ENCODE measurements at regions not wholly inside any gene's neighbourhood (a gene's known extent, or its start where the extent isn't known, plus 50 kb on each side); places are given as distances from the start of the nearest gene placed in this dataset.

DNA sequence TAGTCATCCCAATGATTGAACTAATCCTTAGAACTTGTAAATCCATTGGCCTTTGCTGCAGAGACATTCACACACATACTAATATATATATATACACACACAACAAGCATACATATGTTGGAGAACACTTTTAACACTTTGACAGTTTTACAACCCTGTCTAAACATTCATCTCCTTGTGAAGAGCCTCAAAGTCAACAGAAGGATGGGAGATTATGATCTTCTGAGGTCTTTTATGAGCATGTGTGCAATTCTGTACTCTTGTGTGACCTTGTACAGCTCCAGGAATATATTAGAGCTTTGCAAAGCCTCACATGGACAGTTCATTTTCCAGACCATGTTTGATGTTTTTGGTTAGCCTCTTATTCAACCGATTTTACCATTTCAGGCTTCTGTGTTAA is 589.0 kb downstream of the NXPH1 start:
- Histone ChIP-seq H3K27me3 (ENCODE audit: insufficient read depth, low read depth) (no peaks in the 10 kb centered on the region), H3F3A (ENCODE audit: insufficient read depth, low read depth) (no peaks in the 10 kb centered on the region), H3K27ac (no peak overlapping the region), H3K4me3 (no peak overlapping the region), H3K9me2 (ENCODE audit: insufficient read depth) (no peaks in the 10 kb centered on the region), H3K4me2 (no peak overlapping the region), H2AFZ (no peak overlapping the region), H4K20me1 (ENCODE audit: insufficient read depth) (no peaks in the 10 kb centered on the region), H3K9me3 (ENCODE audit: insufficient read depth, low read depth) (no peaks in the 10 kb centered on the region), H3K4me1 (replicated peaks; ENCODE audit: insufficient read depth) (no peaks in the 10 kb centered on the region), H3K79me2 (ENCODE audit: low read depth) (no peaks in the 10 kb centered on the region), H3K36me3 (ENCODE audit: low read depth) (no peaks in the 10 kb centered on the region)
- POLR2A ChIA-PET (ENCODE audit: unreplicated experiment) = no interaction called here
- CTCF ChIA-PET = no interaction called here
- intact Hi-C loops (cut with micrococcal nuclease; ENCODE audit: unreplicated experiment) = no loop called here
- no TSS peak for BruUV-seq (replicated peaks)
- no peak for TF ChIP-seq CTCF (conservative IDR thresholded peaks at IDR 0.05)
- TF ChIP-seq EZH2 (IDR thresholded peaks at IDR 0.05; ENCODE audit: low read depth) = no peak
- DNase-seq = no peak

- H3F3A ChIP-seq (ENCODE audit: insufficient read depth, low read depth) = no peaks in the 10 kb centered on the region
- no peaks in the 10 kb centered on the region for H3K9me2 ChIP-seq (ENCODE audit: insufficient read depth)
- no peaks in the 10 kb centered on the region for H3K36me3 ChIP-seq (ENCODE audit: low read depth)
- TF ChIP-seq EZH2 (IDR thresholded peaks at IDR 0.05; ENCODE audit: low read depth) (no peak), CTCF (conservative IDR thresholded peaks at IDR 0.05) (no peak)
- no peaks in the 10 kb centered on the region for H3K9me3 ChIP-seq (ENCODE audit: insufficient read depth, low read depth)
- H3K4me2 ChIP-seq = no peak overlapping the region
- no peaks in the 10 kb centered on the region for H4K20me1 ChIP-seq (ENCODE audit: insufficient read depth)
- ChIA-PET CTCF (no interaction called here), POLR2A (ENCODE audit: unreplicated experiment) (no interaction called here)
- intact Hi-C loops (cut with micrococcal nuclease; ENCODE audit: unreplicated experiment) = no loop called here
- DNase-seq = no peak
- H3K79me2 ChIP-seq (ENCODE audit: low read depth) = no peaks in the 10 kb centered on the region
- no TSS peak for BruUV-seq (replicated peaks)
- H2AFZ ChIP-seq = no peak overlapping the region
- H3K4me1 ChIP-seq (replicated peaks; ENCODE audit: insufficient read depth) = no peaks in the 10 kb centered on the region
- H3K27ac ChIP-seq = no peak overlapping the region
- no peak overlapping the region for H3K4me3 ChIP-seq
- H3K27me3 ChIP-seq (ENCODE audit: insufficient read depth, low read depth) = peaks cover 8% of the 10 kb centered on the region; the same call in 1 of the 2 replicates
These were observed 590.4 kb downstream of the NXPH1 start for GRCh38 chr7:9023675-9024294.

DNA sequence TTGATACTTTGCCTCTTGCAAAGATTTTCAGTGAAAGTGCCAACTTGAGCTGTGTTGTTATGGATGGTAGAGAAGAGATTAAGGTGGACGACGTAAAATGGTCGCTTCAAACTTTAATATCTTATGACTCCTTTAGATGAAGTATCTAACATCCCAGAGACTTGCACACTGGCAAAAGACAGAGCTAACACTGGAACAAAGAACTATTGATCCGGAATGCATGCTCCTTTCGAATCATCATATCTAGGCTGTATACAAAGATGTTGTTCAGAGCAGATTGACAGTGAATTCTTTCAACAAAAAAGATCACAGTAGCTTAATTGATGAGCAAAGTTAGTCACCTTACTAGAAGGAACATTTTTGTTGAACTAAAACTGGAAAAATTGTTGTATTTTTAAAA is 592.7 kb downstream of the NXPH1 start:
- no peak overlapping the region for H3K4me2 ChIP-seq
- H3K4me3 ChIP-seq = no peak overlapping the region
- no peaks in the 10 kb centered on the region for H3K79me2 ChIP-seq (ENCODE audit: low read depth)
- H3K27me3 ChIP-seq (ENCODE audit: insufficient read depth, low read depth) = peaks cover 8% of the 10 kb centered on the region; the same call in 1 of the 2 replicates
- no TSS peak for BruUV-seq (replicated peaks)
- H3K9me2 ChIP-seq (ENCODE audit: insufficient read depth) = no peaks in the 10 kb centered on the region
- H2AFZ ChIP-seq = no peak overlapping the region
- H3K4me1 ChIP-seq (replicated peaks; ENCODE audit: insufficient read depth) = no peaks in the 10 kb centered on the region
- H3K36me3 ChIP-seq (ENCODE audit: low read depth) = no peaks in the 10 kb centered on the region
- intact Hi-C loops (cut with micrococcal nuclease; ENCODE audit: unreplicated experiment) = no loop called here
- H3K27ac ChIP-seq = no peak overlapping the region
- TF ChIP-seq CTCF (conservative IDR thresholded peaks at IDR 0.05) (no peak), EZH2 (IDR thresholded peaks at IDR 0.05; ENCODE audit: low read depth) (no peak)
- ChIA-PET POLR2A (ENCODE audit: unreplicated experiment) (no interaction called here), CTCF (no interaction called here)
- no peak for DNase-seq
- H3K9me3 ChIP-seq (ENCODE audit: insufficient read depth, low read depth) = no peaks in the 10 kb centered on the region
- H3F3A ChIP-seq (ENCODE audit: insufficient read depth, low read depth) = no peaks in the 10 kb centered on the region
- H4K20me1 ChIP-seq (ENCODE audit: insufficient read depth) = no peaks in the 10 kb centered on the region
